ENCODE measurements at regions not wholly inside any gene's neighbourhood (a gene's known extent, or its start where the extent isn't known, plus 50 kb on each side); places are given as distances from the start of the nearest gene placed in this dataset.
A peak's percentile ranks its signal among the peaks of the same experiment; 100 is the strongest.

DNA sequence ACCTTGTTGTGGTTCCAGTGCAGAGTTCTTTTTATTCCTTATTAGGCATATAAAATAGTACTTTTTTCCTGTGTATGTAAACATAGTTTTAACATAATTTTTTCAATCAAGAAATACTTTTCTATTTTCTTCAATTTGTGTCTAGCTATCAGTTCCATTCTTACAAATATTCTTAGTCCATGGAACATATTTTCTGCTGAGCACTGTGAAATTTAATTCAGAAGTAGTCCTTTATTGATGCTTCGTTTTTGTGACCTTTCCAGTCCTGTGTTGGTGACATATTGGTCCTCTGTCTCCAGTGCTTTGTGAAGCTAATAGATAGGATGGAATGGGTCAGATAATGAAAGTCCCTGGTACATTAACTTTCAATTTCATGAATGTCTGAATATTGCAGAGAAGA, 325.1 kb downstream of the SAMD5 start:
- ATAC-seq (ENCODE audit: low read depth) = no peak
- Histone ChIP-seq H3K27me3 (ENCODE audit: control insufficient read depth, insufficient read depth, low read length) (no peaks in the 10 kb centered on the region), H2AK5ac (ENCODE audit: low read depth, low read length) (no peak overlapping the region), H3K18ac (ENCODE audit: low read depth, low read length) (no peak overlapping the region), H2AK9ac (replicated peaks; ENCODE audit: low read depth, low read length, poor library complexity) (no peak overlapping the region), H3K4me1 (ENCODE audit: control insufficient read depth, insufficient read depth, low read length) (no peaks in the 10 kb centered on the region), H3K4ac (ENCODE audit: low read depth, low read length) (no peak overlapping the region), H2BK5ac (ENCODE audit: low read depth, low read length, poor library complexity, severe bottlenecking) (no peak overlapping the region), H3K4me2 (ENCODE audit: low read depth, low read length) (no peak overlapping the region), H3K36me3 (ENCODE audit: control insufficient read depth, insufficient read depth, low read length) (no peaks in the 10 kb centered on the region), H3K56ac (ENCODE audit: extremely low read depth, insufficient read depth, low read length) (no peak overlapping the region), H2BK15ac (ENCODE audit: low read depth, low read length) (no peak overlapping the region), H3K9me3 (ENCODE audit: control insufficient read depth, insufficient read depth, low read length) (no peaks in the 10 kb centered on the region), H4K8ac (ENCODE audit: low read depth in 2 of 2, low read length in 2 of 2) (no peak overlapping the region), H2BK20ac (ENCODE audit: low read depth, low read length) (no peak overlapping the region), H4K91ac (ENCODE audit: insufficient read depth, low read depth, low read length) (no peak overlapping the region), H3K14ac (replicated peaks; ENCODE audit: low read depth, low read length) (no peak overlapping the region), H4K20me1 (ENCODE audit: insufficient read depth, low read length) (no peaks in the 10 kb centered on the region), H3K27ac (ENCODE audit: insufficient read depth, low read length) (no peak overlapping the region), H3K9me1 (ENCODE audit: insufficient read depth, low read length) (no peaks in the 10 kb centered on the region), H4K5ac (ENCODE audit: low read depth, low read length) (no peak overlapping the region), H2AFZ (replicated peaks; ENCODE audit: low read length, poor library complexity) (no peak overlapping the region), H3K9ac (ENCODE audit: low read depth, low read length) (no peak overlapping the region), H3K23ac (ENCODE audit: low read depth, low read length) (no peak overlapping the region), H3K4me3 (ENCODE audit: insufficient read depth, low read depth, low read length) (no peak overlapping the region), H3K79me1 (ENCODE audit: low read depth in 1 of 2, low read length in 2 of 2) (no peaks in the 10 kb centered on the region), H2BK120ac (ENCODE audit: low read depth, low read length) (no peak overlapping the region)
- intact Hi-C loops (cut with micrococcal nuclease) = no loop called here
- ChIA-PET POLR2A (ENCODE audit: unreplicated experiment) (no interaction called here), CTCF (no interaction called here)
- in situ Hi-C loops (cut with MboI; ENCODE audit: low sequenced_read_pairs) = no loop called here
- peak; percentile 40; the same call in 1 of the 2 replicates for TF ChIP-seq MAFK (IDR thresholded peaks at IDR 0.05; ENCODE audit: low read depth, low read length)
- no peak for TF ChIP-seq POLR2A (IDR thresholded peaks at IDR 0.05; ENCODE audit: low read depth, low read length)
- no peak for TF ChIP-seq CHD1 (IDR thresholded peaks at IDR 0.05; ENCODE audit: low read depth, low read length)
- TF ChIP-seq, protein P1, sequence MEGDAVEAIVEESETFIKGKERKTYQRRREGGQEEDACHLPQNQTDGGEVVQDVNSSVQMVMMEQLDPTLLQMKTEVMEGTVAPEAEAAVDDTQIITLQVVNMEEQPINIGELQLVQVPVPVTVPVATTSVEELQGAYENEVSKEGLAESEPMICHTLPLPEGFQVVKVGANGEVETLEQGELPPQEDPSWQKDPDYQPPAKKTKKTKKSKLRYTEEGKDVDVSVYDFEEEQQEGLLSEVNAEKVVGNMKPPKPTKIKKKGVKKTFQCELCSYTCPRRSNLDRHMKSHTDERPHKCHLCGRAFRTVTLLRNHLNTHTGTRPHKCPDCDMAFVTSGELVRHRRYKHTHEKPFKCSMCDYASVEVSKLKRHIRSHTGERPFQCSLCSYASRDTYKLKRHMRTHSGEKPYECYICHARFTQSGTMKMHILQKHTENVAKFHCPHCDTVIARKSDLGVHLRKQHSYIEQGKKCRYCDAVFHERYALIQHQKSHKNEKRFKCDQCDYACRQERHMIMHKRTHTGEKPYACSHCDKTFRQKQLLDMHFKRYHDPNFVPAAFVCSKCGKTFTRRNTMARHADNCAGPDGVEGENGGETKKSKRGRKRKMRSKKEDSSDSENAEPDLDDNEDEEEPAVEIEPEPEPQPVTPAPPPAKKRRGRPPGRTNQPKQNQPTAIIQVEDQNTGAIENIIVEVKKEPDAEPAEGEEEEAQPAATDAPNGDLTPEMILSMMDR (conservative IDR thresholded peaks at IDR 0.05; ENCODE audit: low read depth, low read length) = no peak
- no peak for TF ChIP-seq NFE2L2 (IDR thresholded peaks at IDR 0.05; ENCODE audit: low read depth, low read length)
- TF ChIP-seq BHLHE40 (IDR thresholded peaks at IDR 0.05; ENCODE audit: low read depth, low read length) = no peak
- TF ChIP-seq, protein P2, sequence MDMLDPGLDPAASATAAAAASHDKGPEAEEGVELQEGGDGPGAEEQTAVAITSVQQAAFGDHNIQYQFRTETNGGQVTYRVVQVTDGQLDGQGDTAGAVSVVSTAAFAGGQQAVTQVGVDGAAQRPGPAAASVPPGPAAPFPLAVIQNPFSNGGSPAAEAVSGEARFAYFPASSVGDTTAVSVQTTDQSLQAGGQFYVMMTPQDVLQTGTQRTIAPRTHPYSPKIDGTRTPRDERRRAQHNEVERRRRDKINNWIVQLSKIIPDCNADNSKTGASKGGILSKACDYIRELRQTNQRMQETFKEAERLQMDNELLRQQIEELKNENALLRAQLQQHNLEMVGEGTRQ (IDR thresholded peaks at IDR 0.05; ENCODE audit: low read depth, low read length) = no peak
- no CpG with 5 or more reads among the region's 1 CpG for WGBS, 2 experiments (ENCODE audit: extremely low coverage in 2 of 2, insufficient read length in 1 of 2)
- dilution Hi-C loops (cut with HindIII; ENCODE audit: low sequenced_read_pairs, unreplicated experiment) = no loop called here
- no TSS peak for BruUV-seq (replicated peaks)
- DNase-seq = no peak

Data from IMR-90 (cell line).